ENCODE measurements at regions not wholly inside any gene's neighbourhood (a gene's known extent, or its start where the extent isn't known, plus 50 kb on each side); places are given as distances from the start of the nearest gene placed in this dataset.

- intact Hi-C loops (cut with DNase I) = no loop called here
- no peak for TF ChIP-seq POLR2A (IDR thresholded peaks at IDR 0.05)
- TF ChIP-seq, protein P1, sequence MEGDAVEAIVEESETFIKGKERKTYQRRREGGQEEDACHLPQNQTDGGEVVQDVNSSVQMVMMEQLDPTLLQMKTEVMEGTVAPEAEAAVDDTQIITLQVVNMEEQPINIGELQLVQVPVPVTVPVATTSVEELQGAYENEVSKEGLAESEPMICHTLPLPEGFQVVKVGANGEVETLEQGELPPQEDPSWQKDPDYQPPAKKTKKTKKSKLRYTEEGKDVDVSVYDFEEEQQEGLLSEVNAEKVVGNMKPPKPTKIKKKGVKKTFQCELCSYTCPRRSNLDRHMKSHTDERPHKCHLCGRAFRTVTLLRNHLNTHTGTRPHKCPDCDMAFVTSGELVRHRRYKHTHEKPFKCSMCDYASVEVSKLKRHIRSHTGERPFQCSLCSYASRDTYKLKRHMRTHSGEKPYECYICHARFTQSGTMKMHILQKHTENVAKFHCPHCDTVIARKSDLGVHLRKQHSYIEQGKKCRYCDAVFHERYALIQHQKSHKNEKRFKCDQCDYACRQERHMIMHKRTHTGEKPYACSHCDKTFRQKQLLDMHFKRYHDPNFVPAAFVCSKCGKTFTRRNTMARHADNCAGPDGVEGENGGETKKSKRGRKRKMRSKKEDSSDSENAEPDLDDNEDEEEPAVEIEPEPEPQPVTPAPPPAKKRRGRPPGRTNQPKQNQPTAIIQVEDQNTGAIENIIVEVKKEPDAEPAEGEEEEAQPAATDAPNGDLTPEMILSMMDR (IDR thresholded peaks at IDR 0.05) = no peak
- H3K4me3 ChIP-seq = no peak overlapping the region
- no peaks in the 10 kb centered on the region for H3K9me3 ChIP-seq (replicated peaks in 1 of 3)
- 74 to 85% (median 84%) methylated on average over 2 of the region's 2 CpGs for WGBS, 4 donors
- H3K27ac ChIP-seq = peak overlapping the region in 1 of 5 donors; percentile 34
- H3K27me3 ChIP-seq = no peaks in the 10 kb centered on the region
- H3K36me3 ChIP-seq (replicated peaks in 1 of 2) = no peaks in the 10 kb centered on the region
- peaks cover 0 to 21% of the 10 kb centered on the region in 2 donors for H3K4me1 ChIP-seq (replicated peaks in 1 of 2)
- DNase-seq = no peak
Measured at GRCh38 chr7:22588351-22588750, 88.4 kb upstream of the STEAP1B start.

GRCh38 chr7:22587322-22587721 is 87.3 kb upstream of the STEAP1B start:
- Histone ChIP-seq H3K27ac (peak overlapping the region in 1 of 5 donors; percentile 18), H3K36me3 (replicated peaks in 1 of 2) (no peaks in the 10 kb centered on the region), H3K9me3 (replicated peaks in 1 of 3) (no peaks in the 10 kb centered on the region), H3K4me1 (replicated peaks in 1 of 2) (peaks cover 0 to 21% of the 10 kb centered on the region in 2 donors), H3K4me3 (no peak overlapping the region), H3K27me3 (no peaks in the 10 kb centered on the region)
- DNase-seq = no peak
- intact Hi-C loops (cut with DNase I) = no loop called here
- 28 to 55% (median 34%) methylated on average over 2 of the region's 2 CpGs for whole genome bisulfite sequencing, 4 donors
- TF ChIP-seq, protein P1 (IDR thresholded peaks at IDR 0.05) = no peak
- TF ChIP-seq POLR2A (IDR thresholded peaks at IDR 0.05) = no peak

DNA sequence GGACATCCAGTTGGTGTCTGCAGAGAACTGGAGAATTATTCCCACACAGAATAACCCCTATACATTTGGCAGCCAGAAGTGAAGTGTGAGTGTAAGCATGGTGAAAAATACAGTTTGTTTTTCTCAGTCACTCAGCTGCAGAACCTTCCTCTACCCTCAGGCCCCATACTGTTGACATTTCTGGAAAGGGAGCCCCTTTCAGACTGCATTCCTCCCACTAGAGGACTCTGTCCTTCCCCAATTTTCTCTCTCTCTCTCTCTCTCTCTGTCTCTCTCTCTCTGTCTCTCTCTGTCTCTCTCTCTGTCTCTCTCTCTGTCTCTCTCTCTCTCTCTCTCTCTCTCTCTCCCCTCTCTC is 86.8 kb upstream of the STEAP1B start:
- no peak for DNase-seq
- no peak overlapping the region for H3K4me3 ChIP-seq
- no peaks in the 10 kb centered on the region for H3K9me3 ChIP-seq (replicated peaks in 1 of 3)
- peak overlapping the region in 1 of 5 donors; percentile 43 for H3K27ac ChIP-seq
- TF ChIP-seq, protein P1 (IDR thresholded peaks at IDR 0.05) = peak in 3 of 6 experiments; percentile 18 to 51 (median 41)
- no peak for TF ChIP-seq POLR2A (IDR thresholded peaks at IDR 0.05)
- intact Hi-C loops (cut with DNase I) = no loop called here
- H3K27me3 ChIP-seq = no peaks in the 10 kb centered on the region
- H3K36me3 ChIP-seq (replicated peaks in 1 of 2) = no peaks in the 10 kb centered on the region
- peaks cover 0 to 21% of the 10 kb centered on the region in 2 donors for H3K4me1 ChIP-seq (replicated peaks in 1 of 2)

DNA sequence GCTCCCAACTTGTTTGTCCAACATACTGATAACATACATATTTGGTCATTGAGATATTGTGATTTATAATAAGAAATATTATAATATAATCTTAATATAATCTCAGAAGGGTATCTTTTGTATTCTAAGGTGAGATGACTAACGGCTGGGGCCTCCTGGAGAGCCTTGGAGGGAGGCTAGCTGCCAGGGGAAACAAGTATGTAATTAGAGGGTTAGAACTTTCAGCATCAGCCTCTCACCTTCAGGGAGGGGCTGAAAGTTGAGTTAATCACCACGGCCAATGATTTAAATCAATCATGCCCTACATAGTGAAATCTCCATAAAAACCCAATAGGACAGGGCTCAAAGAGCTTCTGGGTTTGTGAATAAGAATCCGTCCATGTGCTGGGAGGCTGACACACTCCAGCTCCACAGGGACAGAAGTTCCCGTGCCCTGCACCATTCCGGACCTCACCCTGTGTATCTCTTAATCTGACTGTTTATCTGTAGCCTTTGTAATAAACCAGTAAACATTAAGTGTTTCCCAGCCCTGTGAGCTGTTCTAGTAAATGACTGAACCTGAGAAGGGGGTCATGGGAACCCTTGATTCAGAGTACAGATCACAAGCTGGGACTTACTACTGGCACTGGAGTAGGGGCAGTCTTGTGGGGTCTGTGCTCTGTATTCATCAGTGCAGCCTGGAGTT is 86.3 kb upstream of the STEAP1B start:
- 71 to 81% (median 77%) methylated on average over 5 of the region's 5 CpGs for WGBS, 4 donors
- no peaks in the 10 kb centered on the region for H3K36me3 ChIP-seq (replicated peaks in 1 of 2)
- no peak for DNase-seq
- peak overlapping the region in 1 of 5 donors; percentile 43 for H3K27ac ChIP-seq
- no peaks in the 10 kb centered on the region for H3K27me3 ChIP-seq
- peaks cover 0 to 21% of the 10 kb centered on the region in 2 donors for H3K4me1 ChIP-seq (replicated peaks in 1 of 2)
- intact Hi-C loops (cut with DNase I) = no loop called here
- TF ChIP-seq, protein P1 (IDR thresholded peaks at IDR 0.05) = no peak
- TF ChIP-seq POLR2A (IDR thresholded peaks at IDR 0.05) = no peak
- no peak overlapping the region for H3K4me3 ChIP-seq
- no peaks in the 10 kb centered on the region for H3K9me3 ChIP-seq (replicated peaks in 1 of 3)

All from adrenal gland (tissue), 9 donors.